T-cell (primary cell): ENCODE measurements at regions not wholly inside any gene's neighbourhood (a gene's known extent, or its start where the extent isn't known, plus 50 kb on each side); places are given as distances from the start of the nearest gene placed in this dataset.

ENCODE experiments used
- ATAC-seq, 4 experiments: fragments of 200-7000 bp in 3 of 4; fragments of 150-1000 bp in 1 of 4; cut with Tn5 transposase; replicated peaks in 1 of 4; 1 replicate in 3 of 4; 2 replicates in 1 of 4; pipeline ENCODE4 v1.10.0; 2021; ENCODE audit warnings: moderate library complexity in 3 of 4, mild to moderate bottlenecking in 2 of 4, moderate number of reproducible peaks in 1 of 4
- CTCF ChIA-PET, 2 donors: fragments of 300-600 bp; sonication (Branson Sonifier 250); formaldehyde crosslinking; loops; one replicate each; lab custom pipeline; 2022; ENCODE audit warnings: antibody characterized with exemption in 2 of 2; lab: Charles Lee
- POLR2A ChIA-PET, 2 donors: fragments of 300-600 bp; sonication (Branson Sonifier 250); formaldehyde crosslinking; loops; one replicate each; lab custom pipeline; 2022; ENCODE audit warnings: antibody characterized with exemption in 2 of 2; lab: Charles Lee
- DNase-seq, 35 experiments: peaks; one replicate each; pipeline versions ENCODE4 v3.0.0 to v3.0.0-alpha.2; 2013 to 2023
- H3K27ac ChIP-seq: one replicate; pipeline ENCODE4 v1.5.1; 2013; ENCODE audit warnings: low read length
- H3K27me3 ChIP-seq, 2 experiments: replicated peaks in 1 of 2; 1 replicate in 1 of 2; 2 replicates in 1 of 2; pipeline versions ENCODE4 v1.6.1 to v1.7.0; 2013; ENCODE audit warnings: low read length in 1 of 2, mixed read lengths in 1 of 2; ENCODE audit not compliant: control insufficient read depth in 2 of 2, insufficient read depth in 2 of 2; ENCODE audit errors: extremely low read depth in 1 of 2
- H3K36me3 ChIP-seq, 2 donors: 1 replicate in 1 of 2; 2 replicates in 1 of 2; pipeline versions ENCODE4 v1.6.1 to v1.7.0; 2013; ENCODE audit warnings: low read length in 1 of 2; ENCODE audit not compliant: control insufficient read depth in 2 of 2, insufficient read depth in 1 of 2; ENCODE audit errors: extremely low read depth in 1 of 2
- H3K4me1 ChIP-seq, 2 experiments: 1 replicate in 1 of 2; 2 replicates in 1 of 2; pipeline versions ENCODE4 v1.6.1 to v1.7.0; 2013; ENCODE audit warnings: low read length in 2 of 2, mixed read lengths in 1 of 2; ENCODE audit not compliant: insufficient read depth in 2 of 2, control insufficient read depth in 1 of 2; ENCODE audit errors: extremely low read depth in 1 of 2
- H3K4me3 ChIP-seq, 2 donors: 1 replicate in 1 of 2; 2 replicates in 1 of 2; pipeline versions ENCODE4 v1.5.1 to v1.7.0; 2013; ENCODE audit warnings: mild to moderate bottlenecking in 2 of 2, low read length in 1 of 2, moderate library complexity in 1 of 2; ENCODE audit not compliant: control insufficient read depth in 1 of 2; ENCODE audit errors: extremely low read depth in 1 of 2
- H3K9me3 ChIP-seq: 2 replicates; pipeline ENCODE4 v1.7.0; 2013
- H3K27ac Mint-ChIP-seq, 2 donors: one replicate each; pipeline ENCODE4 v1.8.0; 2020 to 2021; ENCODE audit warnings: mild to moderate bottlenecking in 2 of 2, mixed read lengths in 2 of 2
- H3K27me3 Mint-ChIP-seq, 2 donors: one replicate each; pipeline ENCODE4 v1.8.0; 2021 to 2022; ENCODE audit warnings: mixed read lengths in 2 of 2
- H3K36me3 Mint-ChIP-seq: one replicate; pipeline ENCODE4 v1.8.0; 2021; ENCODE audit warnings: mixed read lengths
- H3K4me1 Mint-ChIP-seq, 3 donors: one replicate each; pipeline ENCODE4 v1.8.0; 2020 to 2022; ENCODE audit warnings: mixed read lengths in 3 of 3, mild to moderate bottlenecking in 1 of 3
- H3K4me3 Mint-ChIP-seq, 3 donors: one replicate each; pipeline ENCODE4 v1.8.0; 2020 to 2022; ENCODE audit warnings: mild to moderate bottlenecking in 3 of 3, mixed read lengths in 3 of 3, moderate library complexity in 3 of 3
- H3K9me3 Mint-ChIP-seq, 3 donors: one replicate each; pipeline ENCODE4 v1.8.0; 2020 to 2022; ENCODE audit warnings: mixed read lengths in 3 of 3
- WGBS: methylation state at CpG from one replicate; pipeline ENCODE4 v1.1.5; 2013; ENCODE audit warnings: missing lambda C conversion rate; ENCODE audit not compliant: insufficient coverage; 5-methylcytosine and 5-hydroxymethylcytosine counted together

DNA sequence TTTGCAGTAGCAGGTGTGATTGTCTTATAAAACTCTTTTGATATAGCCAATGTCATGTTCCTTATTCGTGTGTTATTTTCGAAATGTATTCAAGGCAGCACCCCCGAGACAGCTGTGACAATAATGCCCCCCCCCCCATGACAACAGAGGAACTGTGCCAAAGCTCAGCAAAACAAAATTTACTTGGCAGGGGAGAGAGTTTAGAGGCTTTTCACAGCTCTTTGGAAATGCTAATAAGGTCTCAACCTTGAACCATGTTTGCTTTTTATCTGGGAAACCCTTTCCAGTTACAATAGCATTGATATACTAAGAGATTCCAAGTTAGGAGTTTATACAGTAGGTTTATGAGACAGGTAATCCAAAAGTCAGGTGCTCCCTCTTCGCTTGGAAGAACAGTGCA is 56.4 kb upstream of the USP44 start:
- Mint-ChIP-seq H3K27me3 (peaks cover 0 to 9% of the 10 kb centered on the region in 2 donors), H3K4me1 (no peaks in the 10 kb centered on the region), H3K36me3 (no peaks in the 10 kb centered on the region), H3K27ac (no peak overlapping the region), H3K9me3 (no peaks in the 10 kb centered on the region), H3K4me3 (no peak overlapping the region)
- Histone ChIP-seq H3K27ac (no peak overlapping the region), H3K4me1 (no peaks in the 10 kb centered on the region), H3K9me3 (no peaks in the 10 kb centered on the region), H3K36me3 (no peaks in the 10 kb centered on the region), H3K27me3 (peaks cover 0 to 9% of the 10 kb centered on the region in 2 experiments), H3K4me3 (no peak overlapping the region)
- CTCF ChIA-PET, result interaction anchor here in 1 of 2 donors (0.6 kb wide), 1 partner anchor 35 kb away, joined by 5 read pairs; no protein-coding TSS in a partner anchor
- WGBS, result 80% methylated on average over 1 of the region's 4 CpGs
- no peak for DNase-seq
- ATAC-seq, result no peak
- POLR2A ChIA-PET, result no interaction called here

DNA sequence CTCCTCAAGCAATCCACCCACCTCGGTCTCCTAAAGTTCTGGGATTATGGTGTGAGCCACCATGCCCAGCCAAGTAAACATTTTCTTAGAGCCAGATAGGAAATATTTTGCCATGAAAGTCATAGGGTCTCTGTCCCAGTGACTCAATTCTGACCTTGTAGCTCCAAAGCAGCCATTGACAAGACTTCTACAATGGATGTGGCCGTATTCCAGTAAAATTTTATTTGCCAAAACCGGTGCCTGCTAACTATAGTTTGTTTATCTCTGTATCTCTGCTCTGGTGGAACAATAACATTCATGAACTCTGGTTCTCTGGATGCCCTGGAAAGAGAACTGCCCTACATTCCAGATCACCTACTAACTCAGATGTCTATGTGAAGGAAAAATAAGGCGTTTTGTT is 54.6 kb upstream of the USP44 start:
- H3K27me3 Mint-ChIP-seq, result peaks cover 0 to 12% of the 10 kb centered on the region in 2 donors
- H3K27ac Mint-ChIP-seq, result no peak overlapping the region
- no peaks in the 10 kb centered on the region for H3K36me3 Mint-ChIP-seq
- H3K4me3 Mint-ChIP-seq, result no peak overlapping the region
- POLR2A ChIA-PET, result no interaction called here
- H3K4me3 ChIP-seq, result no peak overlapping the region
- DNase-seq (no peak), ATAC-seq (no peak)
- H3K4me1 Mint-ChIP-seq, result no peaks in the 10 kb centered on the region
- WGBS, result 100% methylated on average over 1 of the region's 4 CpGs
- CTCF ChIA-PET, result no interaction called here
- H3K36me3 ChIP-seq, result no peaks in the 10 kb centered on the region
- H3K9me3 ChIP-seq, result no peaks in the 10 kb centered on the region
- H3K27ac ChIP-seq, result no peak overlapping the region
- no peaks in the 10 kb centered on the region for H3K4me1 ChIP-seq
- no peaks in the 10 kb centered on the region for H3K9me3 Mint-ChIP-seq
- peaks cover 0 to 6% of the 10 kb centered on the region in 2 experiments for H3K27me3 ChIP-seq

DNA sequence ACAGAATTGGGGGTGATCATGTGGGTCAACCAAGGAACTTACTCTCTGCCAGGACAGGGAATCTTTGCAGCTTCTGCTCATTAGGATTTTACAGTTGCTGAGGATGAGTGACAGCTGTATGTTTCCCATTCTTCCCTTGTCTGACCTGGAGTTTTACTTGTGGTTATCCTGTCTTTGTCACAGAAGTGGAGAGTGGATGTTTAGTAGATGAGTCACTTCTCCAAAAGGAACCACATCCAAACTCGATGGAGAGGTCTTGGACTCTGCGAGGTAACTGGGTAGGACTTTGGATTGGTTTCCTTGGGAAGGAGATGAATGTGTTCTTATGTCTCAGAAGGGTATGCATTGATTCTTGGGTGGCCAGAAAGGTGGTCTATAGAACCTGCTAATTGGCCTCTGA is 53.8 kb upstream of the USP44 start:
- no peak for ATAC-seq
- no peak overlapping the region for H3K27ac ChIP-seq
- DNase-seq, result no peak
- H3K27me3 ChIP-seq, result peaks cover 0 to 10% of the 10 kb centered on the region in 2 experiments
- no peaks in the 10 kb centered on the region for H3K9me3 ChIP-seq
- no peaks in the 10 kb centered on the region for H3K4me1 ChIP-seq
- Mint-ChIP-seq H3K27me3 (peaks cover 0 to 12% of the 10 kb centered on the region in 2 donors), H3K9me3 (no peaks in the 10 kb centered on the region), H3K4me1 (no peaks in the 10 kb centered on the region), H3K4me3 (no peak overlapping the region), H3K36me3 (no peaks in the 10 kb centered on the region), H3K27ac (no peak overlapping the region)
- ChIA-PET CTCF (no interaction called here), POLR2A (no interaction called here)
- no peaks in the 10 kb centered on the region for H3K36me3 ChIP-seq
- H3K4me3 ChIP-seq, result no peak overlapping the region
- no CpG with 5 or more reads among the region's 2 CpGs for WGBS

DNA sequence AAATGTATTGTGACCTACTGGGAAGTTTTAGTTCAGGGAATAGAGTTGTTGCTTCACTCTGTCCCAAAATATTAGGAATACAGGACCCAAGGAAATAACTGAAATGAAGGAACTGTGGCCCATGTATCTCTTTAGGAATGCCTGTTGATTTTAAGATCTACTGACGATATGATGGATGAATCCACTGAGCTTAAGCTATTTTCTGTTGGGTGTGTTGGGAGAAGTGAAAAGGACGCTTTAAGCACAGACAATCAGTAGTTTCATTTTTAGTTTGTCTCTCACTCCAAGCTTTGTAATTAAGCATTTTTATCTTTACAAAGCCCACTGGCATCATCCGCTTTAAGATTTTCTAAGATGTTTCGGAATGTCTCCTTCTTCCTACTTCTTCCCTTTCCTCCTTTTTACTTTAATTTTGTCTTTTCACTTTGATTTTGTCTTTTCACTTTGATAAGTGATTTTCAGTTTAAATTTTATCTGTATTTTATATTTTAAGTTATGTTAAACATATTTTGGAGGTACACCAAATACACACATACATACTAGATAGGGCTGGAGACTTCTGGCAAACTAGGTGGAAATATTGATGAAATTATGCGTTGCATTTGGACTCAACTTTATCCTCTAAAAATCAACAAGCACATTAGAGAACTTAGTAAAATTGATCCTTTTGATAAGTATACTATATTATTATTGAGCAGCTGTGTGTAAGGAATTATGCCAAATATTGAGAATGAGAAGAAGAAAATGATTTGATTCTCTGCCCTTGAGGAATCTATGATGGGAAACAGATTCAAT is 52.3 kb upstream of the USP44 start:
- Histone ChIP-seq H3K36me3 (no peaks in the 10 kb centered on the region), H3K9me3 (no peaks in the 10 kb centered on the region), H3K4me1 (no peaks in the 10 kb centered on the region), H3K27me3 (peaks cover 0 to 4% of the 10 kb centered on the region in 2 experiments), H3K4me3 (no peak overlapping the region), H3K27ac (no peak overlapping the region)
- Mint-ChIP-seq H3K36me3 (no peaks in the 10 kb centered on the region), H3K4me1 (no peaks in the 10 kb centered on the region), H3K27me3 (peaks cover 0 to 7% of the 10 kb centered on the region in 2 donors), H3K27ac (no peak overlapping the region), H3K9me3 (no peaks in the 10 kb centered on the region), H3K4me3 (no peak overlapping the region)
- POLR2A ChIA-PET, result interaction anchor here in 1 of 2 donors (0.6 kb wide), 1 partner anchor 445 kb away, joined by 3 read pairs; no protein-coding TSS in a partner anchor
- no peak for DNase-seq
- ATAC-seq, result no peak
- CTCF ChIA-PET, result interaction anchor here in 1 of 2 donors (0.6 kb wide), 1 partner anchor 567 kb away, joined by 6 read pairs; no protein-coding TSS in a partner anchor
- WGBS, result no CpG with 5 or more reads among the region's 5 CpGs

DNA sequence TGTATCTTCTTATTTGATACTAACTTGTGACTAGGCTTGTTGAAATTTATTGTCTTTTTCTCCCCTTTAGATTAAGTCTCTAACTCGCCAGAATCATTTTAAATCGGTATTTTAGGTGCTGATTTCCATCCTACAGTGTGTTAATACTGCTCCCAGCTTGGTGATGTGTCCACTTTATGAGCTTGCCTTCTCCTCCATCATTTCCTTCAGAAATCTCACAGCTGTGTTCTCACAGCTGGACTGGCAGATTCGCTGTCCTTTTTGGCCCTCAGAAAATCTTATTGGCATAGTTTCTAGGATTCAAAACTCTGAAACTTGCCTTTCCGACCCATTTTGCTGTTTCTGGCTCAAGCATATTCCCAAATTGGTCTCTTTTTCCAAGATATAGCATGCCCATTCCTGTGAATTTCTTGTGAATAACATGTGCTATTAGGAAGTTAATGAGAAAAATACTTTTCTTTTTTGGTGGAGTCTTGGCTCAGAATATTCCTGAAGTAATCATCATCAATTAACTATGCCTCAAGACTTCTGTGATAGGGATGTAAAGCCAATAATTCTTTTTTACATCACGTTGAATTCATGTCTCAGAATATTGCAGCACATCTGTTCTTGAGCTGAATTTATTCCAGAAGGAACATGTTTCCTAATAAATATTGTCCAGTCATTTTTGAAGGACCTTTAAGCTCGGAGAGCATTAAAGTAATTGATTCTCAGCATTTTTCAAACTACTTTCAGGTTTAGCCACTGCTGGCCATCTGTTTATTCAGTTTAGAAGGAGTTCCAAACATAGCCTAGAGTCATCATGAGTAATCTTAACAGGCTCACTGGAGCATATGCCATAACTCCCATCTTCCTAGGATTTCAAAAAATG is 50.0 kb upstream of the USP44 start:
- no peak for ATAC-seq
- Histone ChIP-seq H3K9me3 (no peaks in the 10 kb centered on the region), H3K4me1 (no peaks in the 10 kb centered on the region), H3K36me3 (no peaks in the 10 kb centered on the region), H3K4me3 (no peak overlapping the region), H3K27ac (no peak overlapping the region), H3K27me3 (peaks cover 0 to 4% of the 10 kb centered on the region in 2 experiments)
- Mint-ChIP-seq H3K27me3 (peaks cover 0 to 4% of the 10 kb centered on the region in 2 donors), H3K4me1 (no peaks in the 10 kb centered on the region), H3K36me3 (no peaks in the 10 kb centered on the region), H3K9me3 (no peaks in the 10 kb centered on the region), H3K27ac (no peak overlapping the region), H3K4me3 (no peak overlapping the region)
- WGBS, result 80% methylated on average over 4 of the region's 6 CpGs
- ChIA-PET POLR2A (no interaction called here), CTCF (interaction anchor here in 1 of 2 donors (0.6 kb wide), 1 partner anchor 1327 kb away, joined by 3 read pairs; no protein-coding TSS in a partner anchor)
- no peak for DNase-seq
